ENCODE measurements at regions not wholly inside any gene's neighbourhood (a gene's known extent, or its start where the extent isn't known, plus 50 kb on each side); places are given as distances from the start of the nearest gene placed in this dataset.

GRCh38 chr11:19561011-19561410 lies 151.6 kb upstream of the NAV2 start:
- no peak overlapping the region for H3K4me3 ChIP-seq (replicated peaks; ENCODE audit: insufficient read depth, low read length)
- DNase-seq (ENCODE audit: low read depth in 1 of 2, low spot score in 1 of 2): no peak
- H3K27me3 ChIP-seq (ENCODE audit: insufficient read depth, poor library complexity, severe bottlenecking): no peaks in the 10 kb centered on the region
- TF ChIP-seq POLR2AphosphoS5 (IDR thresholded peaks at IDR 0.05; ENCODE audit: low read depth) (no peak), SPI1 (IDR thresholded peaks at IDR 0.05; ENCODE audit: borderline replicate concordance, low read depth) (no peak), REST (IDR thresholded peaks at IDR 0.05; ENCODE audit: insufficient replicate concordance, low read depth) (no peak), GABPA (IDR thresholded peaks at IDR 0.05; ENCODE audit: low read depth) (no peak), CTCF (IDR thresholded peaks at IDR 0.05; ENCODE audit: insufficient read depth, low read length) (no peak)
- H3K27ac ChIP-seq (replicated peaks): no peak overlapping the region

GRCh38 chr11:19560156-19560555 lies 152.5 kb upstream of the NAV2 start:
- no peak overlapping the region for H3K27ac ChIP-seq (replicated peaks)
- no peak for DNase-seq (ENCODE audit: low read depth in 1 of 2, low spot score in 1 of 2)
- H3K4me3 ChIP-seq (replicated peaks; ENCODE audit: insufficient read depth, low read length): no peak overlapping the region
- H3K27me3 ChIP-seq (ENCODE audit: insufficient read depth, poor library complexity, severe bottlenecking): no peaks in the 10 kb centered on the region
- TF ChIP-seq SPI1 (IDR thresholded peaks at IDR 0.05; ENCODE audit: borderline replicate concordance, low read depth): no peak
- no peak for TF ChIP-seq GABPA (IDR thresholded peaks at IDR 0.05; ENCODE audit: low read depth)
- TF ChIP-seq REST (IDR thresholded peaks at IDR 0.05; ENCODE audit: insufficient replicate concordance, low read depth): no peak
- no peak for TF ChIP-seq CTCF (IDR thresholded peaks at IDR 0.05; ENCODE audit: insufficient read depth, low read length)

GRCh38 chr11:19559746-19560145 lies 152.9 kb upstream of the NAV2 start:
- TF ChIP-seq GABPA (IDR thresholded peaks at IDR 0.05; ENCODE audit: low read depth) (no peak), SPI1 (IDR thresholded peaks at IDR 0.05; ENCODE audit: borderline replicate concordance, low read depth) (no peak), POLR2AphosphoS5 (IDR thresholded peaks at IDR 0.05; ENCODE audit: low read depth) (no peak), REST (IDR thresholded peaks at IDR 0.05; ENCODE audit: insufficient replicate concordance, low read depth) (no peak), CTCF (IDR thresholded peaks at IDR 0.05; ENCODE audit: insufficient read depth, low read length) (no peak)
- DNase-seq (ENCODE audit: low read depth in 1 of 2, low spot score in 1 of 2): no peak
- no peak overlapping the region for H3K27ac ChIP-seq (replicated peaks)
- H3K27me3 ChIP-seq (ENCODE audit: insufficient read depth, poor library complexity, severe bottlenecking): no peaks in the 10 kb centered on the region
- H3K4me3 ChIP-seq (replicated peaks; ENCODE audit: insufficient read depth, low read length): no peak overlapping the region

All from HL-60 (cell line).